ENCODE measurements at regions not wholly inside any gene's neighbourhood (a gene's known extent, or its start where the extent isn't known, plus 50 kb on each side); places are given as distances from the start of the nearest gene placed in this dataset.
"Not testable (repeated sequence)": the region's sequence is repeated elsewhere in the genome, so short reads cannot be mapped to it uniquely, and the experiment has no call there.

DNA sequence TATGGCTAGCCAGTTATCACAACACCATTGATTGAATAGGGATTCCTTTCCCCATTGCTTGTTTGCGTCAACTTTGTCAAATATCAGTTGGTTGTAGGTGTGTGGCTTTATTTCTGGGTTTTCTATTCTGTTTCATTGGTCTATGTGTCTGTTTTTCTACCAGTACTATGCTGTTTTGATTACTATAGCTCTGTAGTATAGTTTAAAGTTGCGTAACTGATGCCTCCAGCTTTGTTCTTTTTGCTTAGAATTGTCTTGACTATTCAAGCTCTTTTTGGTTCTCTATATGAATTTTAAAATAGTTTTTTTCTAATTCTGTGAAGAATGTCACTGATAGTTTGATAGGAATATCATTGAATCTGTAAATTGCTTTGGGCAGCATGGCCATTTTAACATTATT, 194.9 kb upstream of the FN1 start:
- TF ChIP-seq, protein P1, sequence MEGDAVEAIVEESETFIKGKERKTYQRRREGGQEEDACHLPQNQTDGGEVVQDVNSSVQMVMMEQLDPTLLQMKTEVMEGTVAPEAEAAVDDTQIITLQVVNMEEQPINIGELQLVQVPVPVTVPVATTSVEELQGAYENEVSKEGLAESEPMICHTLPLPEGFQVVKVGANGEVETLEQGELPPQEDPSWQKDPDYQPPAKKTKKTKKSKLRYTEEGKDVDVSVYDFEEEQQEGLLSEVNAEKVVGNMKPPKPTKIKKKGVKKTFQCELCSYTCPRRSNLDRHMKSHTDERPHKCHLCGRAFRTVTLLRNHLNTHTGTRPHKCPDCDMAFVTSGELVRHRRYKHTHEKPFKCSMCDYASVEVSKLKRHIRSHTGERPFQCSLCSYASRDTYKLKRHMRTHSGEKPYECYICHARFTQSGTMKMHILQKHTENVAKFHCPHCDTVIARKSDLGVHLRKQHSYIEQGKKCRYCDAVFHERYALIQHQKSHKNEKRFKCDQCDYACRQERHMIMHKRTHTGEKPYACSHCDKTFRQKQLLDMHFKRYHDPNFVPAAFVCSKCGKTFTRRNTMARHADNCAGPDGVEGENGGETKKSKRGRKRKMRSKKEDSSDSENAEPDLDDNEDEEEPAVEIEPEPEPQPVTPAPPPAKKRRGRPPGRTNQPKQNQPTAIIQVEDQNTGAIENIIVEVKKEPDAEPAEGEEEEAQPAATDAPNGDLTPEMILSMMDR (IDR thresholded peaks at IDR 0.05): not testable (repeated sequence)
- not testable (repeated sequence) for TF ChIP-seq POLR2A (IDR thresholded peaks at IDR 0.05)

All from body of pancreas (tissue), 4 donors.